H9 (cell line): ENCODE measurements at regions not wholly inside any gene's neighbourhood (a gene's known extent, or its start where the extent isn't known, plus 50 kb on each side); places are given as distances from the start of the nearest gene placed in this dataset.

Experiments
- DNase-seq: peaks from one replicate; pipeline ENCODE4 v3.0.0-alpha.2; 2017
- H2AFZ ChIP-seq: one replicate; pipeline ENCODE4 v1.6.1; 2013; ENCODE audit warnings: mild to moderate bottlenecking, low read length, control low read depth, moderate library complexity
- H2AK5ac ChIP-seq: 2 replicates; pipeline ENCODE4 v1.6.1; 2013; ENCODE audit warnings: low read length, control low read depth, mixed read lengths; ENCODE audit not compliant: insufficient read length
- H2BK120ac ChIP-seq: one replicate; pipeline ENCODE4 v1.6.1; 2013; ENCODE audit warnings: low read depth, mild to moderate bottlenecking, low read length, control low read depth, inconsistent platforms; ENCODE audit not compliant: poor library complexity, severe bottlenecking
- H2BK12ac ChIP-seq: 2 replicates; pipeline ENCODE4 v1.6.1; 2013; ENCODE audit warnings: low read length, control low read depth, mixed read lengths, low read depth; ENCODE audit not compliant: insufficient read length
- H2BK15ac ChIP-seq: 2 replicates; pipeline ENCODE4 v1.6.1; 2013; ENCODE audit warnings: low read depth, low read length, control low read depth
- H2BK20ac ChIP-seq: one replicate; pipeline ENCODE4 v1.6.1; 2013; ENCODE audit warnings: low read depth, mild to moderate bottlenecking, low read length, control low read depth, inconsistent platforms; ENCODE audit not compliant: poor library complexity, severe bottlenecking
- H2BK5ac ChIP-seq: 2 replicates; pipeline ENCODE4 v1.6.1; 2013; ENCODE audit warnings: low read length, control low read depth, mixed read lengths; ENCODE audit not compliant: insufficient read length
- H3K14ac ChIP-seq: 2 replicates; pipeline ENCODE4 v1.6.1; 2013; ENCODE audit warnings: low read length, control low read depth; ENCODE audit not compliant: insufficient read depth
- H3K18ac ChIP-seq: 2 replicates; pipeline ENCODE4 v1.6.1; 2013; ENCODE audit warnings: low read depth, mild to moderate bottlenecking, mixed read lengths, low read length, control low read depth; ENCODE audit not compliant: insufficient read length
- H3K23ac ChIP-seq: 2 replicates; pipeline ENCODE4 v1.6.1; 2013; ENCODE audit warnings: low read length, control low read depth, mixed read lengths, low read depth; ENCODE audit not compliant: insufficient read length
- H3K23me2 ChIP-seq: 2 replicates; pipeline ENCODE4 v1.6.1; 2013; ENCODE audit warnings: low read depth, mild to moderate bottlenecking, mixed read lengths, low read length, control low read depth; ENCODE audit not compliant: insufficient read length, poor library complexity, severe bottlenecking
- H3K27ac ChIP-seq: 2 replicates; pipeline ENCODE4 v1.5.1; 2013; ENCODE audit warnings: low read length, control low read depth, mixed read lengths, low read depth; ENCODE audit not compliant: insufficient read length
- H3K27me3 ChIP-seq: 2 replicates; pipeline ENCODE4 v1.6.1; 2013; ENCODE audit warnings: low read length, control low read depth, inconsistent platforms; ENCODE audit not compliant: insufficient read depth
- H3K4ac ChIP-seq: 2 replicates; pipeline ENCODE4 v1.6.1; 2013; ENCODE audit warnings: low read depth, mild to moderate bottlenecking, control low read depth, inconsistent platforms, low read length, moderate library complexity
- H3K4me1 ChIP-seq: 2 replicates; pipeline ENCODE4 v1.6.1; 2013; ENCODE audit warnings: low read length, control low read depth, inconsistent platforms; ENCODE audit not compliant: insufficient read depth
- H3K4me2 ChIP-seq: 2 replicates; pipeline ENCODE4 v1.6.1; 2013; ENCODE audit warnings: low read length, control low read depth, mixed read lengths; ENCODE audit not compliant: insufficient read length, insufficient read depth
- H3K56ac ChIP-seq: 2 replicates; pipeline ENCODE4 v1.6.1; 2013; ENCODE audit warnings: low read depth, mild to moderate bottlenecking, mixed read lengths, low read length, control low read depth; ENCODE audit not compliant: insufficient read length
- H3K79me1 ChIP-seq: 2 replicates; pipeline ENCODE4 v1.6.1; 2013; ENCODE audit warnings: low read depth, mild to moderate bottlenecking, moderate library complexity, low read length, control low read depth, inconsistent platforms; ENCODE audit not compliant: insufficient read depth, poor library complexity, severe bottlenecking
- H3K79me2 ChIP-seq: 2 replicates; pipeline ENCODE4 v1.6.1; 2013; ENCODE audit warnings: low read length, control low read depth, inconsistent platforms; ENCODE audit not compliant: insufficient read depth
- H3K9ac ChIP-seq: 2 replicates; pipeline ENCODE4 v1.6.1; 2013; ENCODE audit warnings: low read length, control low read depth, mixed read lengths; ENCODE audit not compliant: insufficient read length; ENCODE audit errors: extremely low read depth
- H3K9me3 ChIP-seq: one replicate; pipeline ENCODE4 v1.6.1; 2013; ENCODE audit warnings: low read depth, low read length, inconsistent platforms; ENCODE audit not compliant: control insufficient read depth
- H3T11ph ChIP-seq: one replicate; pipeline ENCODE4 v1.6.1; 2013; ENCODE audit warnings: mild to moderate bottlenecking, low read length, control low read depth, inconsistent platforms
- H4K20me1 ChIP-seq: one replicate; pipeline ENCODE4 v1.6.1; 2013; ENCODE audit not compliant: control insufficient read depth, insufficient read length, insufficient read depth
- H4K5ac ChIP-seq: 2 replicates; pipeline ENCODE4 v1.6.1; 2013; ENCODE audit warnings: low read depth, mild to moderate bottlenecking, mixed read lengths, low read length, control low read depth; ENCODE audit not compliant: insufficient read length
- H4K8ac ChIP-seq: replicated peaks from 2 replicates; pipeline ENCODE4 v1.6.1; 2013; ENCODE audit warnings: low read length, control low read depth, mixed read lengths, low read depth; ENCODE audit not compliant: insufficient read length
- H4K91ac ChIP-seq: 2 replicates; pipeline ENCODE4 v1.6.1; 2013; ENCODE audit warnings: low read depth, mild to moderate bottlenecking, moderate library complexity, mixed read lengths, low read length, control low read depth; ENCODE audit not compliant: insufficient read length
- H3K27ac Mint-ChIP-seq, 3 experiments: 2 replicates in 2 of 3; 3 replicates in 1 of 3; pipeline ENCODE4 v1.8.0; 2020 to 2021; ENCODE audit warnings: mixed read lengths in 3 of 3, mild to moderate bottlenecking in 1 of 3, moderate library complexity in 1 of 3
- H3K27me3 Mint-ChIP-seq: 2 replicates; pipeline ENCODE4 v1.8.0; 2021; ENCODE audit warnings: low read depth, mild to moderate bottlenecking, moderate library complexity, mixed read lengths
- H3K36me3 Mint-ChIP-seq, 3 experiments: 2 replicates in 2 of 3; 3 replicates in 1 of 3; pipeline ENCODE4 v1.8.0; 2020 to 2021; ENCODE audit warnings: low read depth in 3 of 3, mixed read lengths in 3 of 3; ENCODE audit not compliant: insufficient read depth in 1 of 3
- H3K4me1 Mint-ChIP-seq, 2 experiments: 2 replicates each; pipeline ENCODE4 v1.8.0; 2020; ENCODE audit warnings: mixed read lengths in 2 of 2
- H3K4me3 Mint-ChIP-seq, 2 experiments: 2 replicates in 1 of 2; 3 replicates in 1 of 2; pipeline ENCODE4 v1.8.0; 2020 to 2021; ENCODE audit warnings: mild to moderate bottlenecking in 2 of 2, mixed read lengths in 2 of 2, moderate library complexity in 1 of 2
- H3K9me3 Mint-ChIP-seq, 2 experiments: 2 replicates in 1 of 2; 3 replicates in 1 of 2; pipeline ENCODE4 v1.8.0; 2020; ENCODE audit warnings: mild to moderate bottlenecking in 2 of 2, mixed read lengths in 2 of 2, moderate library complexity in 1 of 2
- CTCF ChIP-seq: fragments of 200-600 bp; sonication (generic); conservative IDR thresholded peaks from 3 replicates; pipeline ENCODE4 v1.8.0; 2021; ENCODE audit warnings: antibody characterized with exemption, mild to moderate bottlenecking
- WGBS: extraction: QIAGEN DNeasy Blood & Tissue Kit; methylation state at CpG from one replicate; pipeline ENCODE4 v1.1.7; 2013; ENCODE audit warnings: missing lambda C conversion rate, low lambda C conversion rate, mixed read lengths; ENCODE audit not compliant: insufficient read length; ENCODE audit errors: extremely low coverage; 5-methylcytosine and 5-hydroxymethylcytosine counted together

GRCh38 chr17:52762147-52762793 is 603.8 kb upstream of the CA10 start:
- H3K27ac Mint-ChIP-seq = no peak overlapping the region
- no peak overlapping the region for H3K9ac ChIP-seq
- H2AK5ac ChIP-seq = no peak overlapping the region
- no peak overlapping the region for H3K4ac ChIP-seq
- H3T11ph ChIP-seq = no peak overlapping the region
- H3K14ac ChIP-seq = no peak overlapping the region
- H3K27me3 Mint-ChIP-seq = no peaks in the 10 kb centered on the region; the same call in 1 of the 2 replicates
- H3K36me3 Mint-ChIP-seq = peaks cover 0 to 5% (median 0%) of the 10 kb centered on the region in 3 experiments; a peak in 2 of 7 replicates
- no peak overlapping the region for H2BK15ac ChIP-seq
- no peak overlapping the region for H3K4me2 ChIP-seq
- no peak overlapping the region for H4K91ac ChIP-seq
- no CpG with 5 or more reads among the region's 5 CpGs for WGBS
- H2BK20ac ChIP-seq = no peak overlapping the region
- H2AFZ ChIP-seq = no peak overlapping the region
- no peak overlapping the region for H3K23ac ChIP-seq
- DNase-seq = peak; percentile 32
- H3K9me3 ChIP-seq = no peaks in the 10 kb centered on the region
- H3K56ac ChIP-seq = no peak overlapping the region
- peaks cover 3 to 14% of the 10 kb centered on the region in 2 experiments; a peak in 4 of 5 replicates for H3K9me3 Mint-ChIP-seq
- TF ChIP-seq CTCF = no peak
- H3K4me3 Mint-ChIP-seq = no peak overlapping the region
- H3K4me1 Mint-ChIP-seq = peaks cover 9 to 13% of the 10 kb centered on the region in 2 experiments; a peak in 3 of 4 replicates
- H3K79me1 ChIP-seq = no peaks in the 10 kb centered on the region
- H3K18ac ChIP-seq = no peak overlapping the region
- no peak overlapping the region for H2BK12ac ChIP-seq
- H3K27me3 ChIP-seq = no peaks in the 10 kb centered on the region
- no peak overlapping the region for H2BK120ac ChIP-seq
- H4K8ac ChIP-seq = no peak overlapping the region
- H3K79me2 ChIP-seq = no peaks in the 10 kb centered on the region
- no peak overlapping the region for H2BK5ac ChIP-seq
- no peak overlapping the region for H3K27ac ChIP-seq
- H4K5ac ChIP-seq = no peak overlapping the region
- no peaks in the 10 kb centered on the region for H3K23me2 ChIP-seq
- no peaks in the 10 kb centered on the region; the same call in 1 of the 2 replicates for H3K4me1 ChIP-seq
- H4K20me1 ChIP-seq = no peaks in the 10 kb centered on the region
